BLaER1 (cell line): ENCODE measurements at regions not wholly inside any gene's neighbourhood (a gene's known extent, or its start where the extent isn't known, plus 50 kb on each side); places are given as distances from the start of the nearest gene placed in this dataset.

Experiments used
- H3K27ac ChIP-seq: shearing (Covaris generic); formaldehyde crosslinking; 2 replicates; pipeline ENCODE4 v1.8.1; 2022
- H3K27me3 ChIP-seq: shearing (Covaris generic); formaldehyde crosslinking; 2 replicates; pipeline ENCODE4 v1.8.1; 2022
- H3K36me3 ChIP-seq: shearing (Covaris generic); formaldehyde crosslinking; 2 replicates; pipeline ENCODE4 v1.8.1; 2022
- H3K4me1 ChIP-seq: shearing (Covaris generic); formaldehyde crosslinking; 2 replicates; pipeline ENCODE4 v1.8.1; 2022
- H3K4me2 ChIP-seq: shearing (Covaris generic); formaldehyde crosslinking; 2 replicates; pipeline ENCODE4 v1.8.1; 2022
- H3K4me3 ChIP-seq: shearing (Covaris generic); formaldehyde crosslinking; 2 replicates; pipeline ENCODE4 v1.8.1; 2022
- H3K9ac ChIP-seq: shearing (Covaris generic); formaldehyde crosslinking; 2 replicates; pipeline ENCODE4 v1.8.1; 2022
- H3K9me3 ChIP-seq: shearing (Covaris generic); formaldehyde crosslinking; 2 replicates; pipeline ENCODE4 v1.8.1; 2022
- H4K20me1 ChIP-seq: shearing (Covaris generic); formaldehyde crosslinking; 2 replicates; pipeline ENCODE4 v1.8.1; 2022
- Cebpa-rat ChIP-seq: shearing (Covaris generic); IDR thresholded peaks from 2 replicates; pipeline ENCODE4 v1.8.1; 2022

DNA sequence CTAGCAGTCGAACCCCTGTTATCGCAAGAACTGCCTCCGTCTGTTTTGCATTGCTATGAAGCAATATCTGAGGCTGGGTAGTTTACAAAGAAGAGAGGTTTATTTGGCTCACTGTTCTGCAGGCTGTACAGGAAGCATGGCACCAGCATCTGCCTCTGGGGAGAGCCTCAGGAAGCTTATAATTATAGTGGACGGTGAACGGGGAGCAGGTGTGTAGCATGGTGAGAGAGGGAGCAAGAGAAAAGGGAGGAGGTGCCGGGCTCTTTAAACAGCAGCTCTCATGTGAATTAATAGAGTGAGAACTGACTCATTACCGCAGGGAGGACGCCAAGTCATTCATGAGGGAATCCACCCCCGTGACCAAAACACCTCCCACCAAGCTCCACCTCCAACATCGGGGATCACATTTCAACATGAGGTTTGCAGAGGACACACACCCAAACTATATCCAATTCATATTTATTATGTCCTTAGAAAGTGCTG is 172.6 kb upstream of the KCNG1 start:
- Histone ChIP-seq H3K9me3 (peaks cover 25% of the 10 kb centered on the region), H3K36me3 (no peaks in the 10 kb centered on the region), H3K27me3 (no peaks in the 10 kb centered on the region), H3K9ac (no peak overlapping the region), H3K4me3 (no peak overlapping the region), H3K4me1 (no peaks in the 10 kb centered on the region), H3K27ac (no peak overlapping the region), H4K20me1 (no peaks in the 10 kb centered on the region), H3K4me2 (no peak overlapping the region)
- no peak for TF ChIP-seq Cebpa-rat

DNA sequence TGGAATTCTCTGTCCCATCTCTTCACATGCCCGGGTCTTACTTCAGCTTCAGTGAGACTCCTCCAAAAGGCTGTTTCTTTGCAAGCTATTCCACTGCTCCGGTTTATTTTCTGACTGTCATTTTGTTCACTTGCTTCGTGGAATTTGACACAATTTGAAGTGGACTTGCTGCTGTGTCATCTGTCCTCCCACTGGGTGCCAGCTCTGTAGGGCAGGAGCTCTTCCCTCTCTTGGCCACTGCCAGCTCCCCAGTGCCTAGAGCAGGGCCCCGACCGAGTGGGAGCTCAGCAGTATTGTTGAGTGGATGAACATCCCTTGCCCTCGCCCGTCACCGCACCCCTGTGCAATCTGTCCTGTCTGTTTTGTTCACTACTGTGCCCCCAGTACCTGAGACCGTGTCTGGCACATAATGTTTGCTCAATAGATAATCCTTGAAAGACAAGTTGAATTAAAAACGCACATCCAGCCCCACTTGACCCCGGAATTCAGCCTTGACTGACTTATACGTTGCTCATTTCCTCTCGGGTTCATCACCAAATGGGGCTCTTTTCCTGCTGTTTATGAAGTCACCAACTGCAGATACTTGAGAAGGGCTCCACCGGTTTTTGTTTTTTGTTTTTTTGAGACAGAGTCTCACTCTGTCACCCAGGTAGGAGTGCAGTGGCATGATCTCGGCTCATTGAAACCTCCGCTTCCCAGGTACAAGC is 170.3 kb upstream of the KCNG1 start:
- Histone ChIP-seq H3K4me2 (no peak overlapping the region), H3K9me3 (peaks cover 25% of the 10 kb centered on the region), H3K4me1 (no peaks in the 10 kb centered on the region), H3K36me3 (no peaks in the 10 kb centered on the region), H3K27me3 (no peaks in the 10 kb centered on the region), H4K20me1 (no peaks in the 10 kb centered on the region), H3K4me3 (no peak overlapping the region), H3K27ac (no peak overlapping the region), H3K9ac (no peak overlapping the region)
- no peak for TF ChIP-seq Cebpa-rat

DNA sequence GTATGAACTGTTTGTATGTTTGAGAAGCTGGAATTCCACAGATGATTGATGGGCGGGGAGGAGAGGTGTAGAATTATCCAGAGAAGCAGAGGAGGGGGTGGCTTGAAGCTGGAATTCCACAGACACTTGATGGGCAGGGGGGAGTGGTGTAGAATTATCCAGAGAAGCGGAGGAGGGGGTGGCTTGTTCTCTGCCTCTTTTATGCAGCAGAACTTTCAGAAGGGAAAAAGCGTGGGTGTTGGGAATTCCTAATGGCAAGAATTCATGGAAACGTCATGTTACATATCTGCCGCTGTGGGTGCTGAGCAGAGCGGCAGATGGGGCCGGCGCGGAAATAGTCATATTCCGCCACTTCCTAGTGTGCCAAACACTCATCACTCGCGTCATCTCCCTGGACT is 167.9 kb upstream of the KCNG1 start:
- TF ChIP-seq Cebpa-rat, result no peak
- Histone ChIP-seq H3K4me3 (no peak overlapping the region), H3K9ac (no peak overlapping the region), H3K36me3 (no peaks in the 10 kb centered on the region), H3K9me3 (peaks cover 19% of the 10 kb centered on the region), H3K27me3 (no peaks in the 10 kb centered on the region), H3K4me1 (no peaks in the 10 kb centered on the region), H3K27ac (no peak overlapping the region), H4K20me1 (no peaks in the 10 kb centered on the region), H3K4me2 (no peak overlapping the region)

DNA sequence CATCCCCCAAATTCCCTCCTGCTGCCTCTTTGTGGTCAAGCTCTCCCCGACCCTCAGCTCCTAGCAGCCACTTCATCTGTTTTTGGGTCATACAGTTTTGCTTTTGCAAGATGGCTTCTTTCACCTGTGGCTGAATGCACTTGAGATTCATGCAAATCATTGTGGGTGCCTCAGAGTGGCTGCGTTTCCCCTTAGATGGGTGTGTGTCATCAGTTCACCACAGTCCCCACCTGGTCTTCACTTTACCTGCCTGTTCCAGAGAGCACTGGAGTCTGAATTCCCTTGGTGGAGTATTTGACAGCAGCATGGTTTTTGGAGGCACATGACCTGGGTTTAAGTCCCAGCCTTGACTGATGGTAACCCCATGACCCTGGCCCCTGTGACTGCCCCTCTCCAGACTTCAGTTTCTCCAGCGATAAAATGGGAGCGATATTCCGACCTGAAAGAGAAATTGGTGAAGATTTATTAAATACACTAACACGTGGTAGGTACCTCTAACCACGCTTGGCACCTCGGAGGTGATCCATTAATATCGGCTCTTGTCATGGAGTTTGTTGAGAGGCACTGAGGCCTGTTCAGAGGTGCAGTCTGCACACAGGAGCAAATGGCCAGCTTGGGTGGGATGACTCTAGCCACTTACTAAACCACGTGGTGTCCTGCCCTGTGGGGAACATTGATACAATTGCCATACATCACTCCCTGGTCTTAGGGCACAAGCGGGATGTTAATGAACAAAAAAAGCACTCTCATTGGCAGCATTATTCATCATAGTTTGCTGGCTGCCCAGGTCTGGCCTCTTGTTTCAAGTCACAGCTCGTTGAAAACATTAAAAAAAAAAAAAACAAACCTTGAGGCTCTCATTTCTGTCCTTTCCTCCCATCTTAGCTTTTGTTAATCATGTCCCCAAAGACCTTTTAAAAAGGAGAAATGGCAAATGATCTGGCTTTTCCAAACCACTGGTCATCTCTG is 167.2 kb upstream of the KCNG1 start:
- TF ChIP-seq Cebpa-rat, result no peak
- no peak overlapping the region for H3K27ac ChIP-seq
- H3K36me3 ChIP-seq, result no peaks in the 10 kb centered on the region

DNA sequence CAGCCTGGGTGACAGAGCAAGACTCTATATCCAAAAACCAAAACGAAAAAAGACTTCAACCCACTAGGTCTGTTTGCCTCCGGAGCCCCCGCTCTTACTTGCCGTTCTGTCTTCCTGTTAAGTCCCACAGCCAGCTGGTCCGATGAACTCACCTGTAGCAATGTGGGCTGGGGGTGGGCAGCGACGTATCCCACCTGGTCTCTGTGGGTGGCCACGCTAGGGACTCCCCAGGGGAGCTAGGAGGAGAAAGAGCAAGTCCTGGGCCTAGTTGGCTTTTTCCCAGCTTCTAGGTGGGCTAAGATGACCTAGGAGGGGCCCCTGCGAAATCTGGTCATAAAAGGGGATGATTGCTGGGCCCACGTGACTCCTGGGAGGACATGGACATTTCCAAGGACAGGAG is 166.0 kb upstream of the KCNG1 start:
- Histone ChIP-seq H3K9ac (no peak overlapping the region), H3K9me3 (0 out of 2 replicates have a peak, but pooled peaks cover 1% of the 10 kb centered on the region), H3K4me2 (no peak overlapping the region), H3K36me3 (no peaks in the 10 kb centered on the region), H3K4me3 (no peak overlapping the region), H3K4me1 (peaks cover 3% of the 10 kb centered on the region; the same call in 1 of the 2 replicates), H3K27ac (no peak overlapping the region), H4K20me1 (no peaks in the 10 kb centered on the region), H3K27me3 (no peaks in the 10 kb centered on the region)
- no peak for TF ChIP-seq Cebpa-rat

More for the DNA sequence above, 167.2 kb upstream of the KCNG1 start:
- H4K20me1 ChIP-seq, result no peaks in the 10 kb centered on the region
- H3K4me2 ChIP-seq, result no peak overlapping the region
- H3K9ac ChIP-seq, result no peak overlapping the region
- H3K27me3 ChIP-seq, result no peaks in the 10 kb centered on the region
- peaks cover 13% of the 10 kb centered on the region for H3K9me3 ChIP-seq
- H3K4me1 ChIP-seq, result no peaks in the 10 kb centered on the region
- H3K4me3 ChIP-seq, result no peak overlapping the region

DNA sequence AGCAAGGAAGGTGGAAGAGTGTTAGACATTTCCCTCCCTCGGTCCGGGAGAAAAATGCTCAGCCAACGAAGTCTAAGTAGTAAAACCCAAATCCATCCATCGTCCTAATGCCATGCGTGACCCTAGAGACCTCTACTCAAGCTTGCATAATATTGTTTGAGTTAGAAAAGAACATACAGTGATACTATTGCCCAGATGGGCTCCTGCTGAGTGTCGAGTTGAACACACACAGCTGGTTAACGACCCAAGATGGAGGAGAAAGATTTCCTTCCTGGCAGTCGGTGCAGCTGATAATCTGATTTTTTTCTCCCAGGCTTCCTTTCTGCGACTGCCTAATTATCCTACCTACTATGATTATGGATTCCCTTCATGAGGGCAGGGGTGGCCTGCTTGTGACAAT is 164.4 kb upstream of the KCNG1 start:
- no peak overlapping the region for H3K9ac ChIP-seq
- H3K27ac ChIP-seq, result no peak overlapping the region
- H4K20me1 ChIP-seq, result no peaks in the 10 kb centered on the region
- H3K36me3 ChIP-seq, result no peaks in the 10 kb centered on the region
- H3K4me3 ChIP-seq, result no peak overlapping the region
- peaks cover 10% of the 10 kb centered on the region; the same call in 1 of the 2 replicates for H3K4me1 ChIP-seq
- no peaks in the 10 kb centered on the region for H3K9me3 ChIP-seq
- H3K27me3 ChIP-seq, result no peaks in the 10 kb centered on the region
- H3K4me2 ChIP-seq, result no peak overlapping the region
- no peak for TF ChIP-seq Cebpa-rat

DNA sequence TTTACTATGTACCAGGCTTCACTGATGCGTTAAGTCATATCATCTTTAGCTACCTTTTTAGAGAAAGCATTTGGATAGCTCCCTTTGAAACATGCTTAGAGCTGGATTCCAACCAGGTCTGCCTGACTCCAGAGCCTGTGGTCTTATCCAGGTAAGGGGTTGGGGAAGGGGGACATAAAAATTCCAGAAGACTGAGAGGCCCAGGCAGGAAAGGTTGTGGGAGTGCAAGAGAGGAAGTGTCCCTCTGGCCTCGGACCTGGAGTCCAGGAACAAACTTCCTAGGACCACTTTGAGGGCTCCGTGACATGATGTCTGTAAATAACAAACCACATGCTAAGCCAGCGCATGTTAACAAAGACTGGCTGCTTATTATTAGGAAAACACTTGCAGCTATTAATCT is 163.0 kb upstream of the KCNG1 start:
- Histone ChIP-seq H3K9ac (no peak overlapping the region), H3K4me1 (peaks cover 10% of the 10 kb centered on the region; the same call in 1 of the 2 replicates), H3K4me3 (no peak overlapping the region), H3K27me3 (no peaks in the 10 kb centered on the region), H3K27ac (no peak overlapping the region), H3K36me3 (no peaks in the 10 kb centered on the region), H3K4me2 (no peak overlapping the region), H3K9me3 (no peaks in the 10 kb centered on the region), H4K20me1 (no peaks in the 10 kb centered on the region)
- TF ChIP-seq Cebpa-rat, result no peak

DNA sequence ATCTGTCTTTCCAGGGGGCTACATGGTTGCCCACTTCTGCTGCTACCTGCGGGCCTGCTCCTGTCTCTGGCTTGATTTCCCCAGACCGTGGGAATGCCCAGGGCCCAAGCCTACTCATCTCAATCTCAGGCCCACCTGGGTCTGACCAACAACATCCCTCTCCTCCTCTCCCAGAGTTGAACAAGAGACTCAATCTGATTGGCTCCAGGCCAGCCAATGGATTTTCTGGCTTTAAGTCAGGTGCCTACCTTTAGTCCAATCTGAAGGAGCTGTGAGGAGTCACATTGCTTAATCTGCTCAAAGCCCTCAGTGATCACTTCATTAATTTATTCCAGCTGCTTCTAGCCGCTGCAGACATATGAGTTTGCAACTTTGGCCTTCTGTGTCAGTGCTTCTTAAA is 162.4 kb upstream of the KCNG1 start:
- no peaks in the 10 kb centered on the region for H3K36me3 ChIP-seq
- no peak overlapping the region for H3K4me2 ChIP-seq
- no peak overlapping the region for H3K4me3 ChIP-seq
- H3K27me3 ChIP-seq, result no peaks in the 10 kb centered on the region
- peaks cover 10% of the 10 kb centered on the region; the same call in 1 of the 2 replicates for H3K4me1 ChIP-seq
- no peaks in the 10 kb centered on the region for H3K9me3 ChIP-seq
- no peak overlapping the region for H3K27ac ChIP-seq
- TF ChIP-seq Cebpa-rat, result no peak
- H4K20me1 ChIP-seq, result no peaks in the 10 kb centered on the region
- no peak overlapping the region for H3K9ac ChIP-seq

DNA sequence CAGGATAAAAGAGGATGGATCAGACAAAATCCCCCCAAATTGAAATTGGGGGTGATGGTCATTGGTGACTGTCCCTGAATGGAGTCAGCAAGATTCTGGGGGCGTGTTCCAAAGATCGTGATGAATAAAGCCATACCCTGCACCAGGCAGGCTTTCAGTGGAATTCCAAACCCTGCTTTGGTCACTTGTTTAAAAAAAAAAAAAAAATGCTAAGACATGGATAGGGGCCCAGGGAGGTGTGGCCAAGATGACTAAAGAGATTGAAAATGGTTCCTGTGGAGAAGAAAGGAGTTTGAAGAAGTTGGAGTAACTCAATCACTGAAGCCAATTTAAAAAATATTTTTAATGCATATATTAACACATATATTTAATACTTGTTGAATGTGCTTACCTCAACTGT is 161.4 kb upstream of the KCNG1 start:
- no peak overlapping the region for H3K9ac ChIP-seq
- H4K20me1 ChIP-seq, result no peaks in the 10 kb centered on the region
- H3K27ac ChIP-seq, result no peak overlapping the region
- no peaks in the 10 kb centered on the region for H3K27me3 ChIP-seq
- no peak overlapping the region for H3K4me3 ChIP-seq
- H3K9me3 ChIP-seq, result no peaks in the 10 kb centered on the region
- H3K36me3 ChIP-seq, result no peaks in the 10 kb centered on the region
- peaks cover 10% of the 10 kb centered on the region; the same call in 1 of the 2 replicates for H3K4me1 ChIP-seq
- H3K4me2 ChIP-seq, result no peak overlapping the region
- TF ChIP-seq Cebpa-rat, result no peak

DNA sequence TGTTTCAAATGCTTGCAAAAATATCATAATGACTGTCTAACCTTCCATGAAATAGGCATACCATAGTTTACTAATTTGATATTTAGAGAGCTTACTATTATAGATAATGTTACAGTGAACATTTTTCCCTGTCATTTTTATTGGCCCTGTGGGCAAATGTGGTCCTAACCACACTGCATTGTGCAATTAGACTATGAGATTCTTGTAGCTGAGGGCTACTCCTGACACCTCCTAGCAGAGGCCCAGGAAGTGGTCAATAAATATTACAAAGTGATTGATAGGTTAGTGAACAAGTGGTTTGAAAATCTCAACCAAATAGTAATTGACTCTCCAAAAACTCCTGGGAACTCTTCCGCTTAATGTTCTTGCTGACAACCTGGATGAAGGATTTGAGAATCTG is 160.5 kb upstream of the KCNG1 start:
- no peaks in the 10 kb centered on the region for H4K20me1 ChIP-seq
- H3K27ac ChIP-seq, result no peak overlapping the region
- H3K4me3 ChIP-seq, result no peak overlapping the region
- H3K4me2 ChIP-seq, result no peak overlapping the region
- no peaks in the 10 kb centered on the region for H3K36me3 ChIP-seq
- TF ChIP-seq Cebpa-rat, result no peak
- H3K27me3 ChIP-seq, result no peaks in the 10 kb centered on the region
- no peak overlapping the region for H3K9ac ChIP-seq
- H3K4me1 ChIP-seq, result peaks cover 10% of the 10 kb centered on the region; the same call in 1 of the 2 replicates
- H3K9me3 ChIP-seq, result no peaks in the 10 kb centered on the region
